ENCODE measurements at regions not wholly inside any gene's neighbourhood (a gene's known extent, or its start where the extent isn't known, plus 50 kb on each side); places are given as distances from the start of the nearest gene placed in this dataset.

GRCh38 chr12:34338751-34339150 is 316.5 kb downstream of the ALG10 start:
- peaks cover 87% of the 10 kb centered on the region for H3K9me3 ChIP-seq (ENCODE audit: control insufficient read depth, insufficient read depth, low read length)
- H3K27me3 ChIP-seq (ENCODE audit: control insufficient read depth, insufficient read depth, low read length) = no peaks in the 10 kb centered on the region
- Mint-ChIP-seq H3K36me3 (no peaks in the 10 kb centered on the region), H3K27me3 (ENCODE audit: low read depth in 2 of 2) (no peaks in the 10 kb centered on the region), H3K4me1 (no peaks in the 10 kb centered on the region), H3K9me3 (peaks cover 0 to 5% of the 10 kb centered on the region in 2 donors), H3K4me3 (no peak overlapping the region), H3K27ac (no peak overlapping the region)
- H3K4me1 ChIP-seq (ENCODE audit: control insufficient read depth, insufficient read depth, low read length) = no peaks in the 10 kb centered on the region
- no peak for DNase-seq
- no peaks in the 10 kb centered on the region for H3K36me3 ChIP-seq (ENCODE audit: control insufficient read depth, insufficient read depth, low read length)
- TF ChIP-seq CTCF (IDR thresholded peaks at IDR 0.05) = no peak
- ATAC-seq = no peak
- 80% methylated on average over 22 of the region's 22 CpGs for WGBS (ENCODE audit: insufficient coverage)
- intact Hi-C loops (cut with micrococcal nuclease) = no loop called here
- no peak overlapping the region for H3K4me3 ChIP-seq (ENCODE audit: low read length)
- H3K27ac ChIP-seq (ENCODE audit: low read length) = no peak overlapping the region

- ATAC-seq = no peak
- intact Hi-C loops (cut with micrococcal nuclease) = no loop called here
These were observed 317.6 kb downstream of the ALG10 start for GRCh38 chr12:34339922-34340321.

GRCh38 chr12:34340534-34341361 is 318.5 kb downstream of the ALG10 start:
- peaks cover 75% of the 10 kb centered on the region for H3K9me3 ChIP-seq (ENCODE audit: control insufficient read depth, insufficient read depth, low read length)
- no peak overlapping the region for H3K27ac Mint-ChIP-seq
- H3K27me3 Mint-ChIP-seq (ENCODE audit: low read depth in 2 of 2) = no peaks in the 10 kb centered on the region
- no peaks in the 10 kb centered on the region for H3K36me3 ChIP-seq (ENCODE audit: control insufficient read depth, insufficient read depth, low read length)
- no peak overlapping the region for H3K4me3 Mint-ChIP-seq
- intact Hi-C loops (cut with micrococcal nuclease) = no loop called here
- no peaks in the 10 kb centered on the region for H3K4me1 Mint-ChIP-seq
- peaks cover 0 to 3% of the 10 kb centered on the region in 2 donors for H3K9me3 Mint-ChIP-seq
- TF ChIP-seq CTCF (IDR thresholded peaks at IDR 0.05) = no peak
- no peaks in the 10 kb centered on the region for H3K27me3 ChIP-seq (ENCODE audit: control insufficient read depth, insufficient read depth, low read length)
- H3K4me3 ChIP-seq (ENCODE audit: low read length) = no peak overlapping the region
- no peak overlapping the region for H3K27ac ChIP-seq (ENCODE audit: low read length)
- 58% methylated on average over 49 of the region's 49 CpGs for WGBS (ENCODE audit: insufficient coverage)
- no peaks in the 10 kb centered on the region for H3K36me3 Mint-ChIP-seq
- H3K4me1 ChIP-seq (ENCODE audit: control insufficient read depth, insufficient read depth, low read length) = no peaks in the 10 kb centered on the region
- DNase-seq (no peak), ATAC-seq (no peak)

More at GRCh38 chr12:34339922-34340321, 317.6 kb downstream of the ALG10 start:
- Mint-ChIP-seq H3K27ac (no peak overlapping the region), H3K4me3 (no peak overlapping the region), H3K9me3 (peaks cover 0 to 4% of the 10 kb centered on the region in 2 donors), H3K27me3 (ENCODE audit: low read depth in 2 of 2) (no peaks in the 10 kb centered on the region), H3K36me3 (no peaks in the 10 kb centered on the region), H3K4me1 (no peaks in the 10 kb centered on the region)
- no peak overlapping the region for H3K4me3 ChIP-seq (ENCODE audit: low read length)
- WGBS (ENCODE audit: insufficient coverage) = 64% methylated on average over 26 of the region's 26 CpGs
- no peak overlapping the region for H3K27ac ChIP-seq (ENCODE audit: low read length)
- H3K27me3 ChIP-seq (ENCODE audit: control insufficient read depth, insufficient read depth, low read length) = no peaks in the 10 kb centered on the region
- H3K9me3 ChIP-seq (ENCODE audit: control insufficient read depth, insufficient read depth, low read length) = peaks cover 80% of the 10 kb centered on the region
- DNase-seq = no peak
- no peaks in the 10 kb centered on the region for H3K4me1 ChIP-seq (ENCODE audit: control insufficient read depth, insufficient read depth, low read length)
- TF ChIP-seq CTCF (IDR thresholded peaks at IDR 0.05) = no peak
- no peaks in the 10 kb centered on the region for H3K36me3 ChIP-seq (ENCODE audit: control insufficient read depth, insufficient read depth, low read length)

GRCh38 chr12:34341362-34341733 is 319.1 kb downstream of the ALG10 start:
- no peaks in the 10 kb centered on the region for H3K36me3 Mint-ChIP-seq

More at GRCh38 chr12:34341362-34341733, 319.1 kb downstream of the ALG10 start:
- Histone ChIP-seq H3K4me1 (ENCODE audit: control insufficient read depth, insufficient read depth, low read length) (no peaks in the 10 kb centered on the region), H3K27me3 (ENCODE audit: control insufficient read depth, insufficient read depth, low read length) (no peaks in the 10 kb centered on the region), H3K27ac (ENCODE audit: low read length) (no peak overlapping the region), H3K9me3 (ENCODE audit: control insufficient read depth, insufficient read depth, low read length) (peaks cover 76% of the 10 kb centered on the region), H3K36me3 (ENCODE audit: control insufficient read depth, insufficient read depth, low read length) (no peaks in the 10 kb centered on the region), H3K4me3 (ENCODE audit: low read length) (no peak overlapping the region)
- intact Hi-C loops (cut with micrococcal nuclease) = no loop called here
- peaks cover 0 to 3% of the 10 kb centered on the region in 2 donors for H3K9me3 Mint-ChIP-seq
- H3K27me3 Mint-ChIP-seq (ENCODE audit: low read depth in 2 of 2) = no peaks in the 10 kb centered on the region
- H3K4me1 Mint-ChIP-seq = no peaks in the 10 kb centered on the region
- DNase-seq (no peak), ATAC-seq (no peak)
- WGBS (ENCODE audit: insufficient coverage) = 53% methylated on average over 21 of the region's 21 CpGs
- TF ChIP-seq CTCF (IDR thresholded peaks at IDR 0.05) = no peak
- H3K27ac Mint-ChIP-seq = no peak overlapping the region
- H3K4me3 Mint-ChIP-seq = no peak overlapping the region
